NB4 (cell line): ENCODE measurements at regions not wholly inside any gene's neighbourhood (a gene's known extent, or its start where the extent isn't known, plus 50 kb on each side); places are given as distances from the start of the nearest gene placed in this dataset.
"Not testable (repeated sequence)": the region's sequence is repeated elsewhere in the genome, so short reads cannot be mapped to it uniquely, and the experiment has no call there.

ENCODE experiments used
- DNase-seq: peaks from one replicate; pipeline ENCODE4 v3.0.0; 2010; ENCODE audit warnings: low read depth
- H3K4me3 ChIP-seq: one replicate; pipeline ENCODE4 v1.5.1; 2011; ENCODE audit warnings: mild to moderate bottlenecking, low read depth, low read length, moderate library complexity
- CTCF ChIP-seq: IDR thresholded peaks from one replicate; pipeline ENCODE4 v1.5.1; 2012; ENCODE audit warnings: low read depth, low read length
- MAX ChIP-seq: IDR thresholded peaks from 2 replicates; pipeline ENCODE4 v1.6.1; 2011; ENCODE audit warnings: low read depth, low read length
- MYC ChIP-seq: IDR thresholded peaks from 2 replicates; pipeline ENCODE4 v1.6.1; 2011; ENCODE audit warnings: low read depth, low read length
- POLR2A ChIP-seq: IDR thresholded peaks from 2 replicates; pipeline ENCODE4 v1.6.1; 2011; ENCODE audit warnings: mild to moderate bottlenecking; ENCODE audit not compliant: insufficient read length; ENCODE audit errors: extremely low read depth

- TF ChIP-seq MAX (no peak), POLR2A (no peak), MYC (no peak), CTCF (no peak)
- DNase-seq, result no peak
- no peak overlapping the region for H3K4me3 ChIP-seq
Observed at GRCh38 chr15:69704700-69705099, 252.1 kb downstream of the RPLP1 start.

- H3K4me3 ChIP-seq, result no peak overlapping the region
- TF ChIP-seq MYC (no peak), MAX (no peak), CTCF (no peak), POLR2A (no peak)
- DNase-seq, result no peak
Observed at GRCh38 chr15:69706353-69707097, 253.9 kb downstream of the RPLP1 start.

GRCh38 chr15:69707241-69707640 lies 254.6 kb downstream of the RPLP1 start:
- not testable (repeated sequence) for DNase-seq, H3K4me3 ChIP-seq

GRCh38 chr15:69708436-69709122 lies 256.0 kb downstream of the RPLP1 start:
- not testable (repeated sequence) for DNase-seq, H3K4me3 ChIP-seq

- no peak for DNase-seq
- H3K4me3 ChIP-seq, result no peak overlapping the region
- TF ChIP-seq MYC (no peak), MAX (no peak), POLR2A (no peak), CTCF (no peak)
Observed at GRCh38 chr15:69712991-69713390, 260.4 kb downstream of the RPLP1 start.

- H3K4me3 ChIP-seq, result no peak overlapping the region
- DNase-seq, result peak; percentile 44
- no peak for TF ChIP-seq MAX
- TF ChIP-seq MYC, result no peak
- TF ChIP-seq CTCF, result no peak
- TF ChIP-seq POLR2A, result no peak
Observed at GRCh38 chr15:69713726-69714559, 261.3 kb downstream of the RPLP1 start.

GRCh38 chr15:69715210-69715609 lies 262.6 kb downstream of the RPLP1 start:
- no peak overlapping the region for H3K4me3 ChIP-seq
- DNase-seq, result no peak
- TF ChIP-seq CTCF (no peak), MYC (no peak), POLR2A (no peak), MAX (no peak)
